ENCODE measurements at regions not wholly inside any gene's neighbourhood (a gene's known extent, or its start where the extent isn't known, plus 50 kb on each side); places are given as distances from the start of the nearest gene placed in this dataset.

- FAIRE-seq: no peak
Measured at GRCh38 chr11:105282658-105283057, 143.1 kb upstream of the CARD18 start.

DNA sequence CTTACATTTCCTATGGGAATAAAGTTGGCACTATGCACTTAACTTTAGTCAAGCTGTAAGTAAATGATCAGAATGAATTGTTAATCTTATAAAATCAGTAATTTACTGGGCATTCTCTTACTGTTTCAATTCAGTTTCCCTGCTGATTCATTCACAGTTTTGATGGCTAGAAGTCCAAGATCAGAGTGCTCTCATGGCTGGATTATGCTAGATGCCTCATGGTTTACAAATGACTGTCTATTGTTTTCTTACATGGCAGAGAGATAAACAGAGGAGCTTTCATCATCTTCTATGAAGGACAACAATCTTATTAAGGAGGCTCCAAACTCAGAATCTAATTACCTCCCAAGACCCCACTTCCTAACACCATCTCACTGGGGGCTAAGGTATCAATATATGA lies 135.1 kb upstream of the CARD18 start:
- H3K4me3 ChIP-seq (ENCODE audit: low read depth, low read length): no peak overlapping the region
- no peak for FAIRE-seq
- H3K36me3 ChIP-seq (ENCODE audit: control insufficient read depth, insufficient read depth, low read length): no peaks in the 10 kb centered on the region
- no peak for DNase-seq (ENCODE audit: low read depth)
- TF ChIP-seq, protein P1, sequence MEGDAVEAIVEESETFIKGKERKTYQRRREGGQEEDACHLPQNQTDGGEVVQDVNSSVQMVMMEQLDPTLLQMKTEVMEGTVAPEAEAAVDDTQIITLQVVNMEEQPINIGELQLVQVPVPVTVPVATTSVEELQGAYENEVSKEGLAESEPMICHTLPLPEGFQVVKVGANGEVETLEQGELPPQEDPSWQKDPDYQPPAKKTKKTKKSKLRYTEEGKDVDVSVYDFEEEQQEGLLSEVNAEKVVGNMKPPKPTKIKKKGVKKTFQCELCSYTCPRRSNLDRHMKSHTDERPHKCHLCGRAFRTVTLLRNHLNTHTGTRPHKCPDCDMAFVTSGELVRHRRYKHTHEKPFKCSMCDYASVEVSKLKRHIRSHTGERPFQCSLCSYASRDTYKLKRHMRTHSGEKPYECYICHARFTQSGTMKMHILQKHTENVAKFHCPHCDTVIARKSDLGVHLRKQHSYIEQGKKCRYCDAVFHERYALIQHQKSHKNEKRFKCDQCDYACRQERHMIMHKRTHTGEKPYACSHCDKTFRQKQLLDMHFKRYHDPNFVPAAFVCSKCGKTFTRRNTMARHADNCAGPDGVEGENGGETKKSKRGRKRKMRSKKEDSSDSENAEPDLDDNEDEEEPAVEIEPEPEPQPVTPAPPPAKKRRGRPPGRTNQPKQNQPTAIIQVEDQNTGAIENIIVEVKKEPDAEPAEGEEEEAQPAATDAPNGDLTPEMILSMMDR (IDR thresholded peaks at IDR 0.05; ENCODE audit: insufficient read depth, low read length, severe bottlenecking): no peak
- H3K27me3 ChIP-seq (ENCODE audit: control insufficient read depth, insufficient read depth, low read length): no peaks in the 10 kb centered on the region

More at GRCh38 chr11:105282658-105283057, 143.1 kb upstream of the CARD18 start:
- H3K36me3 ChIP-seq (ENCODE audit: control insufficient read depth, insufficient read depth, low read length): no peaks in the 10 kb centered on the region
- DNase-seq (ENCODE audit: low read depth): no peak
- H3K27me3 ChIP-seq (ENCODE audit: control insufficient read depth, insufficient read depth, low read length): no peaks in the 10 kb centered on the region
- TF ChIP-seq, protein P1 (IDR thresholded peaks at IDR 0.05; ENCODE audit: insufficient read depth, low read length, severe bottlenecking): no peak
- no peak overlapping the region for H3K4me3 ChIP-seq (ENCODE audit: low read depth, low read length)

DNA sequence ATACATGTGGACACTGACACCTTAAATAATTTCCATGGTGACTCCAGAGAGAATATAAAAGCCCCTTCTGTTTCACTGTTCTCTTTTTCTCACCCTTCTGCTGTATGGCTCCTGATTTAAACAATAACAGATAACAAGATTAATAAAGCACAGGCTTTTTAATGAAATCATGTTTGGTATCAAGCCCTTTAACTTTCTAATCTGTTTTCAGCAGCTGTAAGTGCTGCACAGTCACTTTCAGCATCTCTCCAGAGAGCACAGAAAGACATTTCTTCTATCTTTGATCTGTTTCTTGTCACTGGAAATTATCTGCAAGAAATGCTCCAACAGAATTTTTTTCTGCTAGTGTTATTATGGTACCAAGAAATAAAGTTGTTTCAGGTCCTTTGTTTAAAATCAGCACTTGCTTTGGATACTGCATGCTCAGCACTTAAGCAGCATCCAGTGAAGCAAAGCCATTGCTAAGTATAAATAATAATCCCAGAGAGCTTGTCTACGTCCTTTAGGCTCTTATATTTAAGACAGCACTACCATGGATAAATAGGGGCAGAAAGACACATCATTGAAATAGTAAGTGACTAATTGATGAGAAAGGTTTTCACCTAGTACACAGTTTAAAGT lies 134.2 kb upstream of the CARD18 start:
- Histone ChIP-seq H3K27me3 (ENCODE audit: control insufficient read depth, insufficient read depth, low read length) (no peaks in the 10 kb centered on the region), H3K4me3 (ENCODE audit: low read depth, low read length) (no peak overlapping the region), H3K36me3 (ENCODE audit: control insufficient read depth, insufficient read depth, low read length) (no peaks in the 10 kb centered on the region)
- TF ChIP-seq, protein P1 (IDR thresholded peaks at IDR 0.05; ENCODE audit: insufficient read depth, low read length, severe bottlenecking): no peak
- DNase-seq (ENCODE audit: low read depth) (no peak), FAIRE-seq (no peak)

GRCh38 chr11:105269862-105270261 lies 130.3 kb upstream of the CARD18 start:
- no peak for FAIRE-seq
- TF ChIP-seq, protein P1 (IDR thresholded peaks at IDR 0.05; ENCODE audit: insufficient read depth, low read length, severe bottlenecking): no peak
- no peaks in the 10 kb centered on the region for H3K27me3 ChIP-seq (ENCODE audit: control insufficient read depth, insufficient read depth, low read length)
- DNase-seq (ENCODE audit: low read depth): no peak
- H3K36me3 ChIP-seq (ENCODE audit: control insufficient read depth, insufficient read depth, low read length): no peaks in the 10 kb centered on the region
- no peak overlapping the region for H3K4me3 ChIP-seq (ENCODE audit: low read depth, low read length)

- no peak for FAIRE-seq
- Histone ChIP-seq H3K27me3 (ENCODE audit: control insufficient read depth, insufficient read depth, low read length) (no peaks in the 10 kb centered on the region), H3K4me3 (ENCODE audit: low read depth, low read length) (no peak overlapping the region), H3K36me3 (ENCODE audit: control insufficient read depth, insufficient read depth, low read length) (no peaks in the 10 kb centered on the region)
- no peak for DNase-seq (ENCODE audit: low read depth)
- TF ChIP-seq, protein P1 (IDR thresholded peaks at IDR 0.05; ENCODE audit: insufficient read depth, low read length, severe bottlenecking): no peak
Measured at GRCh38 chr11:105268404-105269062, 129.0 kb upstream of the CARD18 start.
